A673 (cell line): ENCODE measurements at regions not wholly inside any gene's neighbourhood (a gene's known extent, or its start where the extent isn't known, plus 50 kb on each side); places are given as distances from the start of the nearest gene placed in this dataset.

Experiments
- BruUV-seq: library from RNA; stranded (reverse); fragments of 400-500 nt; replicated peaks from 2 replicates; lab custom pipeline; 2021; lab: Mats Ljungman, UMichigan
- CTCF ChIA-PET: fragments of 300-600 bp; sonication (Branson Sonifier 250); formaldehyde crosslinking; loops from one replicate; lab custom pipeline; 2022; ENCODE audit warnings: antibody characterized with exemption; lab: Charles Lee
- POLR2A ChIA-PET: fragments of 300-600 bp; sonication (Branson Sonifier 250); formaldehyde crosslinking; loops from one replicate; lab custom pipeline; 2022; ENCODE audit warnings: antibody characterized with exemption; ENCODE audit not compliant: low non-redundant PET; lab: Charles Lee
- DNase-seq: peaks from one replicate; pipeline ENCODE4 v3.0.0-alpha.2; 2015; ENCODE audit warnings: low spot score
- H3K27ac ChIP-seq: fragments of 200-600 bp; sonication (generic); 2 replicates; pipeline ENCODE4 v1.5.1; 2016; ENCODE audit warnings: mixed run types, low read depth, mild to moderate bottlenecking, mixed read lengths, antibody characterized with exemption, low read length; ENCODE audit not compliant: poor library complexity, severe bottlenecking
- H3K27me3 ChIP-seq: fragments of 200-600 bp; sonication (generic); replicated peaks from 2 replicates; pipeline ENCODE4 v1.6.1; 2017; ENCODE audit warnings: mixed run types, low read depth, mild to moderate bottlenecking, mixed read lengths, antibody characterized with exemption, low read length; ENCODE audit not compliant: insufficient read depth, poor library complexity
- H3K36me3 ChIP-seq: fragments of 200-600 bp; sonication (generic); 2 replicates; pipeline ENCODE4 v1.6.1; 2016; ENCODE audit warnings: mixed run types, mild to moderate bottlenecking, mixed read lengths, antibody characterized with exemption, low read length; ENCODE audit not compliant: insufficient read depth, poor library complexity, severe bottlenecking
- H3K4me1 ChIP-seq: fragments of 200-600 bp; sonication (generic); 2 replicates; pipeline ENCODE4 v1.6.1; 2017; ENCODE audit warnings: mixed run types, mild to moderate bottlenecking, mixed read lengths, antibody characterized with exemption, low read length; ENCODE audit not compliant: insufficient read depth, poor library complexity, severe bottlenecking
- H3K4me3 ChIP-seq: fragments of 200-600 bp; sonication (generic); 2 replicates; pipeline ENCODE4 v1.5.1; 2016; ENCODE audit warnings: low read depth, mixed run types, mild to moderate bottlenecking, mixed read lengths, low read length; ENCODE audit not compliant: poor library complexity, severe bottlenecking
- H3K9me3 ChIP-seq: fragments of 200-600 bp; sonication (generic); 2 replicates; pipeline ENCODE4 v1.6.1; 2016; ENCODE audit warnings: mixed run types, low read depth, mild to moderate bottlenecking, mixed read lengths, antibody characterized with exemption, low read length; ENCODE audit not compliant: poor library complexity, severe bottlenecking
- EZH2 ChIP-seq: fragments of 200-600 bp; sonication (generic); IDR thresholded peaks from 2 replicates; pipeline ENCODE4 v1.6.1; 2017; ENCODE audit warnings: borderline replicate concordance, low read depth, mild to moderate bottlenecking, mixed read lengths, antibody characterized with exemption, low read length; ENCODE audit not compliant: poor library complexity, severe bottlenecking
- intact Hi-C: fragments of 100-400 bp; cut with micrococcal nuclease; formaldehyde crosslinking; loops from one replicate; pipeline ENCODE4 v1.10.0; 2022; ENCODE audit not compliant: unreplicated experiment
- TF ChIP-seq, protein P1 (sequence below): fragments of 300-800, 200-600 bp; sonication (generic); conservative IDR thresholded peaks from 2 replicates; pipeline ENCODE4 v1.5.1; 2017; ENCODE audit warnings: low read depth, mild to moderate bottlenecking, antibody characterized with exemption, low read length, moderate library complexity, mixed read lengths

- H3K27ac ChIP-seq, result no peak overlapping the region
- intact Hi-C loops, result no loop called here
- ChIA-PET POLR2A (no interaction called here), CTCF (no interaction called here)
- no peaks in the 10 kb centered on the region for H3K9me3 ChIP-seq
- no peaks in the 10 kb centered on the region for H3K27me3 ChIP-seq
- no peaks in the 10 kb centered on the region for H3K4me1 ChIP-seq
- TF ChIP-seq, protein P1, sequence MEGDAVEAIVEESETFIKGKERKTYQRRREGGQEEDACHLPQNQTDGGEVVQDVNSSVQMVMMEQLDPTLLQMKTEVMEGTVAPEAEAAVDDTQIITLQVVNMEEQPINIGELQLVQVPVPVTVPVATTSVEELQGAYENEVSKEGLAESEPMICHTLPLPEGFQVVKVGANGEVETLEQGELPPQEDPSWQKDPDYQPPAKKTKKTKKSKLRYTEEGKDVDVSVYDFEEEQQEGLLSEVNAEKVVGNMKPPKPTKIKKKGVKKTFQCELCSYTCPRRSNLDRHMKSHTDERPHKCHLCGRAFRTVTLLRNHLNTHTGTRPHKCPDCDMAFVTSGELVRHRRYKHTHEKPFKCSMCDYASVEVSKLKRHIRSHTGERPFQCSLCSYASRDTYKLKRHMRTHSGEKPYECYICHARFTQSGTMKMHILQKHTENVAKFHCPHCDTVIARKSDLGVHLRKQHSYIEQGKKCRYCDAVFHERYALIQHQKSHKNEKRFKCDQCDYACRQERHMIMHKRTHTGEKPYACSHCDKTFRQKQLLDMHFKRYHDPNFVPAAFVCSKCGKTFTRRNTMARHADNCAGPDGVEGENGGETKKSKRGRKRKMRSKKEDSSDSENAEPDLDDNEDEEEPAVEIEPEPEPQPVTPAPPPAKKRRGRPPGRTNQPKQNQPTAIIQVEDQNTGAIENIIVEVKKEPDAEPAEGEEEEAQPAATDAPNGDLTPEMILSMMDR, result no peak
- no peak for TF ChIP-seq EZH2
- no peak for DNase-seq
- no peak overlapping the region for H3K4me3 ChIP-seq
- no TSS peak for BruUV-seq
- H3K36me3 ChIP-seq, result no peaks in the 10 kb centered on the region
These were observed 328.4 kb upstream of the SMIM30 start for GRCh38 chr7:113446791-113447190.

DNA sequence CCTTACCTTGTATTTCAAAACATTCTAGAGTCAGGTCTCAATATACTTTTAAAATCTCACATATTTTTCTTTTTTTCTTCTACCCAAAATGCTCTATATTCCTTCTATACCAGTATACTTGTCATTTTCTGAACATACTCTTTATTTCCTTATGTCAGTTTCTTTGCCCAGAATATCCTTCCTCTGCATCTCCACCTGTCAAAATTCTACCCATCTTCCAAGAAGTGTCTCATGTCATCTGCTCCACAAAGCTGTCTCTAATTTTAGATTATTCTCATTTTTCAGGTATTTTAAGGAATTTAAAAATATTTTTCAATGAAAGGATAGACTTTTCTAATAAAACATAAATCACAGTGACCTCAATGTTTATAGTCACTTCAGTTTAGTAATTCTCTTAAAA is 328.0 kb upstream of the SMIM30 start:
- Histone ChIP-seq H3K4me3 (no peak overlapping the region), H3K36me3 (no peaks in the 10 kb centered on the region), H3K9me3 (no peaks in the 10 kb centered on the region), H3K27me3 (no peaks in the 10 kb centered on the region), H3K27ac (no peak overlapping the region), H3K4me1 (no peaks in the 10 kb centered on the region)
- BruUV-seq, result no TSS peak
- ChIA-PET CTCF (no interaction called here), POLR2A (no interaction called here)
- intact Hi-C loops, result no loop called here
- no peak for TF ChIP-seq EZH2
- TF ChIP-seq, protein P1, result no peak
- no peak for DNase-seq

- CTCF ChIA-PET, result no interaction called here
- TF ChIP-seq EZH2, result no peak
These were observed 325.9 kb upstream of the SMIM30 start for GRCh38 chr7:113444261-113444660.

DNA sequence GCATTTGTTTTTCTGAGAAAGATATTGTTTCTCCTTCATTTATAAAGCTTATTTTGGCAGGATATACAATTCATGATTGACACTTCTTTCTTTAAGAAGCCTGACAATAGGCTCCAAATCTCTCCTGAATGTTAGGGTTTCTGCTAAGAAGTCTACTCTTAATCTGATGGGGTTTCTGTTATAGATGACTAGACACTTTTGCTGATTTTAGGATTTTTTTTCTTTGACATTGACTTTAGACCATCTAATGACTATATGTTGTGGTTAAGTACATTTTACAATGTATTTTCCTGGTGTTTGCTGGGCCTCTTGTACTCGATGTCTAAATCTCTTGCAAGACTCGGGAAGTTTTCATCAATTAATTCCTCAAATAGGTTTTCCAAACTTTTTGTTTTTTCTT is 321.8 kb upstream of the SMIM30 start:
- CTCF ChIA-PET, result no interaction called here
- intact Hi-C loops, result no loop called here
- no peak for DNase-seq
- no TSS peak for BruUV-seq
- Histone ChIP-seq H3K4me3 (no peak overlapping the region), H3K4me1 (no peaks in the 10 kb centered on the region), H3K36me3 (no peaks in the 10 kb centered on the region), H3K9me3 (no peaks in the 10 kb centered on the region), H3K27me3 (no peaks in the 10 kb centered on the region), H3K27ac (no peak overlapping the region)
- no peak for TF ChIP-seq EZH2
- TF ChIP-seq, protein P1, result no peak
- POLR2A ChIA-PET, result no interaction called here

More at GRCh38 chr7:113444261-113444660, 325.9 kb upstream of the SMIM30 start:
- POLR2A ChIA-PET, result no interaction called here
- intact Hi-C loops, result no loop called here
- H3K36me3 ChIP-seq, result no peaks in the 10 kb centered on the region
- H3K27ac ChIP-seq, result no peak overlapping the region
- H3K27me3 ChIP-seq, result no peaks in the 10 kb centered on the region
- H3K4me3 ChIP-seq, result no peak overlapping the region
- no peak for DNase-seq
- BruUV-seq, result no TSS peak
- no peaks in the 10 kb centered on the region for H3K9me3 ChIP-seq
- H3K4me1 ChIP-seq, result no peaks in the 10 kb centered on the region
